IMR-90 (cell line): ENCODE measurements at regions not wholly inside any gene's neighbourhood (a gene's known extent, or its start where the extent isn't known, plus 50 kb on each side); places are given as distances from the start of the nearest gene placed in this dataset.
A peak's percentile ranks its signal among the peaks of the same experiment; 100 is the strongest.

ENCODE experiments used
- ATAC-seq: fragments of 200-7000 bp; cut with Tn5 transposase; 2 replicates; pipeline ENCODE4 v1.9.1; 2020; ENCODE audit warnings: low read depth, mild to moderate bottlenecking, moderate library complexity
- BruUV-seq: library from RNA; stranded (reverse); fragments of 400-500 nt; replicated peaks from 2 replicates; lab custom pipeline; 2021; lab: Mats Ljungman, UMichigan
- CTCF ChIA-PET: fragments of 300-600 bp; formaldehyde crosslinking; extraction: SDS; loops from one replicate; lab custom pipeline; 2021; ENCODE audit warnings: antibody characterized with exemption; lab: Yijun Ruan, JAX
- POLR2A ChIA-PET: fragments of 300-600 bp; sonication (Branson Sonifier 250); formaldehyde crosslinking; loops from one replicate; lab custom pipeline; 2022; ENCODE audit warnings: antibody characterized with exemption; ENCODE audit not compliant: unreplicated experiment; lab: Charles Lee
- DNase-seq: peaks from one replicate; pipeline ENCODE4 v3.0.0; 2013
- H2AFZ ChIP-seq: replicated peaks from 2 replicates; pipeline ENCODE3; 2013; ENCODE audit warnings: low read length, mild to moderate bottlenecking; ENCODE audit not compliant: poor library complexity
- H2AK5ac ChIP-seq: 2 replicates; pipeline ENCODE4 v1.6.1; 2013; ENCODE audit warnings: low read depth, low read length, inconsistent platforms
- H2AK9ac ChIP-seq: replicated peaks from 2 replicates; pipeline ENCODE3; 2013; ENCODE audit warnings: mild to moderate bottlenecking, low read depth, low read length, moderate library complexity; ENCODE audit not compliant: poor library complexity
- H2BK120ac ChIP-seq: 2 replicates; pipeline ENCODE4 v1.6.1; 2013; ENCODE audit warnings: low read depth, low read length, inconsistent platforms
- H2BK15ac ChIP-seq: 3 replicates; pipeline ENCODE4 v1.6.1; 2013; ENCODE audit warnings: low read depth, low read length, inconsistent platforms
- H2BK20ac ChIP-seq: 2 replicates; pipeline ENCODE4 v1.6.1; 2013; ENCODE audit warnings: low read depth, mild to moderate bottlenecking, inconsistent platforms, low read length, moderate library complexity
- H2BK5ac ChIP-seq: 2 replicates; pipeline ENCODE4 v1.6.1; 2013; ENCODE audit warnings: mild to moderate bottlenecking, low read depth, low read length, inconsistent platforms; ENCODE audit not compliant: poor library complexity, severe bottlenecking
- H3K14ac ChIP-seq: replicated peaks from 2 replicates; pipeline ENCODE4 v1.6.1; 2013; ENCODE audit warnings: low read depth, low read length, inconsistent platforms
- H3K18ac ChIP-seq: 2 replicates; pipeline ENCODE4 v1.6.1; 2013; ENCODE audit warnings: low read depth, low read length, control low read depth
- H3K23ac ChIP-seq: 2 replicates; pipeline ENCODE4 v1.6.1; 2013; ENCODE audit warnings: low read depth, low read length, inconsistent platforms
- H3K27ac ChIP-seq: 2 replicates; pipeline ENCODE4 v1.5.1; 2013; ENCODE audit warnings: mild to moderate bottlenecking, control low read depth, low read length; ENCODE audit not compliant: insufficient read depth
- H3K27me3 ChIP-seq: 2 replicates; pipeline ENCODE4 v1.6.1; 2013; ENCODE audit warnings: low read length; ENCODE audit not compliant: control insufficient read depth, insufficient read depth
- H3K36me3 ChIP-seq: 2 replicates; pipeline ENCODE4 v1.6.1; 2013; ENCODE audit warnings: low read length, mixed read lengths; ENCODE audit not compliant: control insufficient read depth, insufficient read depth
- H3K4ac ChIP-seq: 2 replicates; pipeline ENCODE4 v1.6.1; 2013; ENCODE audit warnings: low read depth, low read length, inconsistent platforms
- H3K4me1 ChIP-seq: 2 replicates; pipeline ENCODE4 v1.6.1; 2013; ENCODE audit warnings: low read length, mixed read lengths; ENCODE audit not compliant: control insufficient read depth, insufficient read depth
- H3K4me2 ChIP-seq: 2 replicates; pipeline ENCODE4 v1.6.1; 2013; ENCODE audit warnings: low read depth, mild to moderate bottlenecking, control low read depth, low read length, moderate library complexity
- H3K4me3 ChIP-seq: 2 replicates; pipeline ENCODE4 v1.5.1; 2013; ENCODE audit warnings: low read depth, mild to moderate bottlenecking, control low read depth, low read length, moderate library complexity; ENCODE audit not compliant: insufficient read depth
- H3K56ac ChIP-seq: 2 replicates; pipeline ENCODE4 v1.6.1; 2013; ENCODE audit warnings: low read length, inconsistent platforms; ENCODE audit not compliant: insufficient read depth; ENCODE audit errors: extremely low read depth
- H3K79me1 ChIP-seq, 2 experiments: 2 replicates each; pipeline ENCODE4 v1.6.1; 2013; ENCODE audit warnings: low read length in 2 of 2, inconsistent platforms in 1 of 2, low read depth in 1 of 2
- H3K9ac ChIP-seq: 2 replicates; pipeline ENCODE4 v1.6.1; 2013; ENCODE audit warnings: low read depth, low read length, control low read depth
- H3K9me1 ChIP-seq: 2 replicates; pipeline ENCODE4 v1.6.1; 2013; ENCODE audit warnings: low read length, inconsistent platforms; ENCODE audit not compliant: insufficient read depth
- H3K9me3 ChIP-seq: 2 replicates; pipeline ENCODE4 v1.6.1; 2013; ENCODE audit warnings: low read length; ENCODE audit not compliant: control insufficient read depth, insufficient read depth
- H4K20me1 ChIP-seq: 2 replicates; pipeline ENCODE4 v1.6.1; 2013; ENCODE audit warnings: low read length, inconsistent platforms; ENCODE audit not compliant: insufficient read depth
- H4K5ac ChIP-seq: 2 replicates; pipeline ENCODE4 v1.6.1; 2013; ENCODE audit warnings: mild to moderate bottlenecking, low read depth, low read length, control low read depth
- H4K8ac ChIP-seq, 2 experiments: 2 replicates each; pipeline ENCODE4 v1.6.1; 2013; ENCODE audit warnings: low read depth in 2 of 2, low read length in 2 of 2, control low read depth in 1 of 2, inconsistent platforms in 1 of 2
- H4K91ac ChIP-seq: 2 replicates; pipeline ENCODE4 v1.6.1; 2013; ENCODE audit warnings: low read depth, low read length, inconsistent platforms; ENCODE audit not compliant: insufficient read depth
- FOS ChIP-seq: fragments of 150-350 bp; IDR thresholded peaks from 2 replicates; pipeline ENCODE4 v1.6.1; 2016; ENCODE audit warnings: low read depth, low read length
- WGBS, 2 experiments: methylation state at CpG; one replicate each; pipeline versions ENCODE4 v1.1.5 to v1.1.7; 2013; ENCODE audit warnings: missing lambda C conversion rate in 2 of 2; ENCODE audit not compliant: insufficient read length in 1 of 2; ENCODE audit errors: extremely low coverage in 2 of 2; 5-methylcytosine and 5-hydroxymethylcytosine counted together
- dilution Hi-C: fragments of 300-500 bp; cut with HindIII; formaldehyde crosslinking; loops from one replicate; pipeline ENCODE4 v1.14.3; 2018; ENCODE audit warnings: low sequenced_read_pairs; ENCODE audit not compliant: unreplicated experiment
- in situ Hi-C: fragments of 300-500 bp; cut with MboI; formaldehyde crosslinking; loops from 3 replicates; pipeline ENCODE4 v1.14.3; 2019; ENCODE audit warnings: low sequenced_read_pairs, inconsistent platforms, mixed read lengths
- intact Hi-C: fragments of 100-400 bp; cut with micrococcal nuclease; formaldehyde crosslinking; loops from 2 replicates; pipeline ENCODE4 v1.10.0; 2022

GRCh38 chr10:63720676-63721075 is 199.5 kb downstream of the REEP3 start:
- Histone ChIP-seq H4K8ac (no peak overlapping the region), H3K18ac (no peak overlapping the region), H3K9me1 (peaks cover 3% of the 10 kb centered on the region; the same call in 1 of the 2 replicates), H2BK15ac (no peak overlapping the region), H3K4me3 (no peak overlapping the region), H3K14ac (no peak overlapping the region), H2BK120ac (no peak overlapping the region), H3K36me3 (no peaks in the 10 kb centered on the region), H3K4me2 (no peak overlapping the region), H3K4me1 (no peaks in the 10 kb centered on the region), H2AK5ac (no peak overlapping the region), H3K27me3 (peaks cover 7% of the 10 kb centered on the region), H2BK20ac (no peak overlapping the region), H4K5ac (no peak overlapping the region), H2AK9ac (peak overlapping the region; percentile 13), H4K91ac (no peak overlapping the region), H2AFZ (peak overlapping the region; percentile 70), H3K27ac (no peak overlapping the region), H3K79me1 (no peaks in the 10 kb centered on the region), H3K9ac (no peak overlapping the region), H3K4ac (no peak overlapping the region), H2BK5ac (no peak overlapping the region), H3K9me3 (no peaks in the 10 kb centered on the region), H3K23ac (no peak overlapping the region; the same call in 1 of the 2 replicates), H3K56ac (no peak overlapping the region), H4K20me1 (no peaks in the 10 kb centered on the region)
- in situ Hi-C loops, result loop anchor here (5.0 kb wide), 1 partner anchor 553 kb away; no protein-coding TSS in a partner anchor
- intact Hi-C loops, result loop anchor here (2.0 kb wide), 3 partner anchors 92 to 554 kb away; no protein-coding TSS in a partner anchor
- no TSS peak for BruUV-seq
- 29% methylated on average over 1 of the region's 4 CpGs; no CpG with 5 or more reads in 1 of the 2 experiments for WGBS, 2 experiments
- ChIA-PET POLR2A (no interaction called here), CTCF (interaction anchor here (0.6 to 3.6 kb wide), 23 partner anchors 32 to 1739 kb away, joined by 3 to 35 read pairs (median 3); no protein-coding TSS in a partner anchor)
- dilution Hi-C loops, result loop anchor here (25.0 kb wide), 1 partner anchor 558 kb away; no protein-coding TSS in a partner anchor
- TF ChIP-seq FOS, result no peak
- ATAC-seq, result no peak
- DNase-seq, result no peak
